ENCODE measurements at regions not wholly inside any gene's neighbourhood (a gene's known extent, or its start where the extent isn't known, plus 50 kb on each side); places are given as distances from the start of the nearest gene placed in this dataset.

DNA sequence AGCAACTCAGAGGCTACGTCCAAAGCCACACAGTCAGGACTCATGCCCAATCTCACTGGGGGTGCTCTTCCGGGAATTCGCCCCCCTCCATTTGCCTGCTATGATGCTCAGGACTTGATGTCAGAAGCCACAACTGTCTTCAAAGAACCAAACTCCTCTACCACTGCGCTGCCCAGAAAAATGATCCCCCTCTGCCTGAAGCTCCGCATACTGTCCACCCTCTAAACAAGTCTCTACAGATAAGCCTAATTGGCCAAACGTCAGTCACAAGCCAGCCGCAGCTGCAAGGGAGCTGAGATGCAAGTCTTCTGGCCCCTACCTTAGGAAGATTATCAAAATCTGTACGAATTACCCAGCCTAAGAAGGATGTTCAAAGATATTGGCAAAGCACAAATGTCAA lies 294.6 kb downstream of the BUD13 start:
- H2BK15ac ChIP-seq (ENCODE audit: low read length) = no peak overlapping the region
- H3K9me3 ChIP-seq (replicated peaks in 1 of 2; ENCODE audit: control insufficient read depth in 2 of 2, insufficient read depth in 1 of 2, low read depth in 1 of 2, low read length in 2 of 2) = no peaks in the 10 kb centered on the region
- no peak overlapping the region for H2AK5ac ChIP-seq (ENCODE audit: low read depth, low read length)
- H3K23ac ChIP-seq (ENCODE audit: low read depth, low read length, poor library complexity) = no peak overlapping the region
- H3K79me1 ChIP-seq (ENCODE audit: low read depth, low read length) = no peaks in the 10 kb centered on the region
- H4K91ac ChIP-seq (ENCODE audit: low read depth, low read length, poor library complexity) = no peak overlapping the region
- no peak overlapping the region for H2AFZ ChIP-seq (ENCODE audit: low read length)
- H3K9ac ChIP-seq (ENCODE audit: low read depth, low read length, poor library complexity) = no peak overlapping the region
- WGBS, 2 donors (ENCODE audit: extremely low coverage in 2 of 2, insufficient read length in 2 of 2, insufficient replicate concordance in 1 of 2) = no CpG with 5 or more reads among the region's 8 CpGs
- H3K27me3 ChIP-seq (ENCODE audit: control insufficient read depth in 3 of 3, insufficient read depth in 3 of 3, low read depth in 1 of 3, low read length in 3 of 3) = no peaks in the 10 kb centered on the region
- H4K8ac ChIP-seq (ENCODE audit: low read depth, low read length) = no peak overlapping the region
- no peak overlapping the region for H2BK120ac ChIP-seq (ENCODE audit: low read depth, low read length)
- no peak overlapping the region for H3K27ac ChIP-seq (replicated peaks; ENCODE audit: low read length)
- H3K18ac ChIP-seq (ENCODE audit: low read length) = no peak overlapping the region
- H3K4me2 ChIP-seq (ENCODE audit: insufficient read depth, low read length, poor library complexity, severe bottlenecking) = no peak overlapping the region
- no peak overlapping the region for H3K4me3 ChIP-seq (ENCODE audit: low read length in 2 of 2)
- no peak overlapping the region for H2BK5ac ChIP-seq (ENCODE audit: low read length)
- no peak for DNase-seq (ENCODE audit: low spot score)
- H2BK12ac ChIP-seq (ENCODE audit: low read length) = no peak overlapping the region
- H3K4ac ChIP-seq (ENCODE audit: low read length) = no peak overlapping the region
- no peaks in the 10 kb centered on the region for H3K36me3 ChIP-seq (replicated peaks in 1 of 2; ENCODE audit: control insufficient read depth in 2 of 2, insufficient read depth in 2 of 2, low read length in 2 of 2)
- no peak overlapping the region for H3K14ac ChIP-seq (ENCODE audit: low read length)
- H3K4me1 ChIP-seq (ENCODE audit: control insufficient read depth in 2 of 2, insufficient read depth in 1 of 2, low read depth in 1 of 2, low read length in 2 of 2) = peaks cover 0 to 10% of the 10 kb centered on the region in 2 donors

GRCh38 chr11:116473790-116474346 lies 298.9 kb downstream of the BUD13 start:
- no peak for DNase-seq (ENCODE audit: low spot score)
- no CpG with 5 or more reads among the region's 3 CpGs for WGBS, 2 donors (ENCODE audit: extremely low coverage in 2 of 2, insufficient read length in 2 of 2, insufficient replicate concordance in 1 of 2)

DNA sequence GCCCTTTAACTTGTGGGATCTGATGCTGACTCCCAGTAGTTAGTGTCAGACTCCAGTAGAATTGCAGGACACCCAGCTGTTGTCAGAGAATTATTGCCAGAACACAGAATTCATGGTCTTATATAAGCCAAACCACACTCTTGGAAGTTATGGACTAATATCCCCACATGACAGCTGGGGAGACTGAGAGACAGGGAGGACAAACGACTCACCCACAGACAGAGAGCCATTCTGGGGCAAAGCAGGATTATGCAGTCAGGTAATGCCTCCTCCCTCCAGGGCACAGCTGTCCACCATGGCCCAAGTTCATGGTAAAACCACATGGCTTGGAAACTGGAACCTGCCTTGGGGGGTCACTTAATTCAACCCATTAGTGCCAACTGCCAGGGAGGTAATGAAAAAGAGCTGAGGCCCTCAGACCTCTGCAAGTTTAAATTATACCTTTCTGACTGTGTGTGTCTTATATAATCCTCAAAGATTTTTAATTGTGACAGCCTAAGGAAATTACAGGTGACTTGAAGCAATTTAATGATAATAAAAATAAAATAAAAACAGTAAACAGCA lies 299.5 kb downstream of the BUD13 start:
- Histone ChIP-seq H3K23ac (ENCODE audit: low read depth, low read length, poor library complexity) (no peak overlapping the region), H3K27me3 (ENCODE audit: control insufficient read depth in 3 of 3, insufficient read depth in 3 of 3, low read depth in 1 of 3, low read length in 3 of 3) (no peaks in the 10 kb centered on the region), H3K9me3 (replicated peaks in 1 of 2; ENCODE audit: control insufficient read depth in 2 of 2, insufficient read depth in 1 of 2, low read depth in 1 of 2, low read length in 2 of 2) (no peaks in the 10 kb centered on the region), H2AFZ (ENCODE audit: low read length) (no peak overlapping the region), H3K4me1 (ENCODE audit: control insufficient read depth in 2 of 2, insufficient read depth in 1 of 2, low read depth in 1 of 2, low read length in 2 of 2) (peaks cover 0 to 5% of the 10 kb centered on the region in 2 donors), H3K9ac (ENCODE audit: low read depth, low read length, poor library complexity) (no peak overlapping the region), H2BK120ac (ENCODE audit: low read depth, low read length) (no peak overlapping the region), H2AK5ac (ENCODE audit: low read depth, low read length) (no peak overlapping the region), H3K79me1 (ENCODE audit: low read depth, low read length) (no peaks in the 10 kb centered on the region), H3K4me2 (ENCODE audit: insufficient read depth, low read length, poor library complexity, severe bottlenecking) (no peak overlapping the region), H3K18ac (ENCODE audit: low read length) (no peak overlapping the region), H3K14ac (ENCODE audit: low read length) (no peak overlapping the region), H4K8ac (ENCODE audit: low read depth, low read length) (no peak overlapping the region), H3K4ac (ENCODE audit: low read length) (no peak overlapping the region), H3K27ac (replicated peaks; ENCODE audit: low read length) (no peak overlapping the region), H4K91ac (ENCODE audit: low read depth, low read length, poor library complexity) (no peak overlapping the region), H2BK5ac (ENCODE audit: low read length) (no peak overlapping the region), H3K36me3 (replicated peaks in 1 of 2; ENCODE audit: control insufficient read depth in 2 of 2, insufficient read depth in 2 of 2, low read length in 2 of 2) (no peaks in the 10 kb centered on the region), H2BK12ac (ENCODE audit: low read length) (no peak overlapping the region), H3K4me3 (ENCODE audit: low read length in 2 of 2) (no peak overlapping the region), H2BK15ac (ENCODE audit: low read length) (no peak overlapping the region)
- no peak for DNase-seq (ENCODE audit: low spot score)
- no CpG with 5 or more reads among the region's 1 CpG for WGBS, 2 donors (ENCODE audit: extremely low coverage in 2 of 2, insufficient read length in 2 of 2, insufficient replicate concordance in 1 of 2)

More at GRCh38 chr11:116473790-116474346, 298.9 kb downstream of the BUD13 start:
- H3K4me2 ChIP-seq (ENCODE audit: insufficient read depth, low read length, poor library complexity, severe bottlenecking) = no peak overlapping the region
- H3K79me1 ChIP-seq (ENCODE audit: low read depth, low read length) = no peaks in the 10 kb centered on the region
- H3K9me3 ChIP-seq (replicated peaks in 1 of 2; ENCODE audit: control insufficient read depth in 2 of 2, insufficient read depth in 1 of 2, low read depth in 1 of 2, low read length in 2 of 2) = no peaks in the 10 kb centered on the region
- H2AK5ac ChIP-seq (ENCODE audit: low read depth, low read length) = no peak overlapping the region
- peaks cover 0 to 5% of the 10 kb centered on the region in 2 donors for H3K4me1 ChIP-seq (ENCODE audit: control insufficient read depth in 2 of 2, insufficient read depth in 1 of 2, low read depth in 1 of 2, low read length in 2 of 2)
- no peak overlapping the region for H2AFZ ChIP-seq (ENCODE audit: low read length)
- no peak overlapping the region for H4K91ac ChIP-seq (ENCODE audit: low read depth, low read length, poor library complexity)
- no peak overlapping the region for H3K4me3 ChIP-seq (ENCODE audit: low read length in 2 of 2)
- H2BK15ac ChIP-seq (ENCODE audit: low read length) = no peak overlapping the region
- no peak overlapping the region for H3K23ac ChIP-seq (ENCODE audit: low read depth, low read length, poor library complexity)
- no peak overlapping the region for H3K18ac ChIP-seq (ENCODE audit: low read length)
- no peak overlapping the region for H2BK12ac ChIP-seq (ENCODE audit: low read length)
- H2BK120ac ChIP-seq (ENCODE audit: low read depth, low read length) = no peak overlapping the region
- no peak overlapping the region for H3K4ac ChIP-seq (ENCODE audit: low read length)
- no peak overlapping the region for H2BK5ac ChIP-seq (ENCODE audit: low read length)
- H4K8ac ChIP-seq (ENCODE audit: low read depth, low read length) = no peak overlapping the region
- no peak overlapping the region for H3K27ac ChIP-seq (replicated peaks; ENCODE audit: low read length)
- H3K9ac ChIP-seq (ENCODE audit: low read depth, low read length, poor library complexity) = no peak overlapping the region
- no peaks in the 10 kb centered on the region for H3K27me3 ChIP-seq (ENCODE audit: control insufficient read depth in 3 of 3, insufficient read depth in 3 of 3, low read depth in 1 of 3, low read length in 3 of 3)
- H3K14ac ChIP-seq (ENCODE audit: low read length) = no peak overlapping the region
- no peaks in the 10 kb centered on the region for H3K36me3 ChIP-seq (replicated peaks in 1 of 2; ENCODE audit: control insufficient read depth in 2 of 2, insufficient read depth in 2 of 2, low read length in 2 of 2)

DNA sequence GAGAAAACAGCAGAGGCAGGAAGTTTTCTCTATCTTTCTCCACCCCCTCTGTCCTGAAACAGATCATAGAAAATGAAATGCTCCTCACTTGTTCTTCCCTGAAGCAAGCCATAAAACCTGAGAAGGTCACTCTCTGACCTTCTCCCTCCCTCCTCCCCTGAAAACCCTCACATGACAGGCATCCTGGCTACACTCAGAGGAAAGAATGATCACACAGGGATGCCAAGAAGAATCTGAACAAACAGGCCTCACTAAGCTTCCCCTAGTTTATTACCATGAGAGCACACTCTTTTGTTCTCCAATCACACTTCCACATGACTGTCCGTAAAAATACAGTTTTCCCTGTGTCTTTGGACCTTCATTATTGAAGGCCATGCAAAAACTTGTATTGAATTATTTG lies 300.1 kb downstream of the BUD13 start:
- no peak overlapping the region for H3K23ac ChIP-seq (ENCODE audit: low read depth, low read length, poor library complexity)
- H3K4me3 ChIP-seq (ENCODE audit: low read length in 2 of 2) = no peak overlapping the region
- no peak overlapping the region for H4K91ac ChIP-seq (ENCODE audit: low read depth, low read length, poor library complexity)
- no peaks in the 10 kb centered on the region for H3K36me3 ChIP-seq (replicated peaks in 1 of 2; ENCODE audit: control insufficient read depth in 2 of 2, insufficient read depth in 2 of 2, low read length in 2 of 2)
- H2AFZ ChIP-seq (ENCODE audit: low read length) = no peak overlapping the region
- no CpG with 5 or more reads among the region's 1 CpG for WGBS, 2 donors (ENCODE audit: extremely low coverage in 2 of 2, insufficient read length in 2 of 2, insufficient replicate concordance in 1 of 2)
- no peak overlapping the region for H2BK5ac ChIP-seq (ENCODE audit: low read length)
- H2BK15ac ChIP-seq (ENCODE audit: low read length) = no peak overlapping the region
- H3K14ac ChIP-seq (ENCODE audit: low read length) = no peak overlapping the region
- no peaks in the 10 kb centered on the region for H3K9me3 ChIP-seq (replicated peaks in 1 of 2; ENCODE audit: control insufficient read depth in 2 of 2, insufficient read depth in 1 of 2, low read depth in 1 of 2, low read length in 2 of 2)
- H3K4me2 ChIP-seq (ENCODE audit: insufficient read depth, low read length, poor library complexity, severe bottlenecking) = no peak overlapping the region
- no peak overlapping the region for H2AK5ac ChIP-seq (ENCODE audit: low read depth, low read length)
- H2BK120ac ChIP-seq (ENCODE audit: low read depth, low read length) = no peak overlapping the region
- no peak overlapping the region for H3K9ac ChIP-seq (ENCODE audit: low read depth, low read length, poor library complexity)
- H2BK12ac ChIP-seq (ENCODE audit: low read length) = no peak overlapping the region
- H3K18ac ChIP-seq (ENCODE audit: low read length) = no peak overlapping the region
- H3K27me3 ChIP-seq (ENCODE audit: control insufficient read depth in 3 of 3, insufficient read depth in 3 of 3, low read depth in 1 of 3, low read length in 3 of 3) = no peaks in the 10 kb centered on the region
- peaks cover 0 to 5% of the 10 kb centered on the region in 2 donors for H3K4me1 ChIP-seq (ENCODE audit: control insufficient read depth in 2 of 2, insufficient read depth in 1 of 2, low read depth in 1 of 2, low read length in 2 of 2)
- H3K4ac ChIP-seq (ENCODE audit: low read length) = no peak overlapping the region
- H3K79me1 ChIP-seq (ENCODE audit: low read depth, low read length) = no peaks in the 10 kb centered on the region
- no peak overlapping the region for H3K27ac ChIP-seq (replicated peaks; ENCODE audit: low read length)
- DNase-seq (ENCODE audit: low spot score) = no peak
- no peak overlapping the region for H4K8ac ChIP-seq (ENCODE audit: low read depth, low read length)

Data from neuronal stem cell (in vitro differentiated cells).